C4-2B (cell line): ENCODE measurements at regions not wholly inside any gene's neighbourhood (a gene's known extent, or its start where the extent isn't known, plus 50 kb on each side); places are given as distances from the start of the nearest gene placed in this dataset.

Source experiments
- H3K27ac ChIP-seq: fragments of 450-650 bp; 2 replicates; pipeline ENCODE4 v1.5.1; 2017
- CTCF ChIP-seq: fragments of 450-650 bp; conservative IDR thresholded peaks from 2 replicates; pipeline ENCODE4 v1.5.1; 2017; ENCODE audit warnings: mild to moderate bottlenecking
- ZFX ChIP-seq: fragments of 450-650 bp; IDR thresholded peaks from 2 replicates; pipeline ENCODE4 v1.6.1; 2017

- no peak overlapping the region for H3K27ac ChIP-seq
- no peak for TF ChIP-seq ZFX
- no peak for TF ChIP-seq CTCF
Observed at GRCh38 chrX:84924624-84925023, 79.1 kb upstream of the APOOL start.

GRCh38 chrX:84932814-84933213 lies 70.9 kb upstream of the APOOL start:
- H3K27ac ChIP-seq = no peak overlapping the region
- TF ChIP-seq ZFX (no peak), CTCF (no peak)

GRCh38 chrX:84933956-84934556 lies 69.6 kb upstream of the APOOL start:
- H3K27ac ChIP-seq = no peak overlapping the region
- no peak for TF ChIP-seq CTCF
- no peak for TF ChIP-seq ZFX
